NB4 (cell line): ENCODE measurements at regions not wholly inside any gene's neighbourhood (a gene's known extent, or its start where the extent isn't known, plus 50 kb on each side); places are given as distances from the start of the nearest gene placed in this dataset.

Source experiments
- DNase-seq: peaks from one replicate; pipeline ENCODE4 v3.0.0; 2010; ENCODE audit warnings: low read depth
- H3K4me3 ChIP-seq: one replicate; pipeline ENCODE4 v1.5.1; 2011; ENCODE audit warnings: mild to moderate bottlenecking, low read depth, low read length, moderate library complexity
- MAX ChIP-seq: IDR thresholded peaks from 2 replicates; pipeline ENCODE4 v1.6.1; 2011; ENCODE audit warnings: low read depth, low read length
- MYC ChIP-seq: IDR thresholded peaks from 2 replicates; pipeline ENCODE4 v1.6.1; 2011; ENCODE audit warnings: low read depth, low read length
- POLR2A ChIP-seq: IDR thresholded peaks from 2 replicates; pipeline ENCODE4 v1.6.1; 2011; ENCODE audit warnings: mild to moderate bottlenecking; ENCODE audit not compliant: insufficient read length; ENCODE audit errors: extremely low read depth
- TF ChIP-seq, protein P1 (sequence below): IDR thresholded peaks from one replicate; pipeline ENCODE4 v1.5.1; 2012; ENCODE audit warnings: low read depth, low read length

DNA sequence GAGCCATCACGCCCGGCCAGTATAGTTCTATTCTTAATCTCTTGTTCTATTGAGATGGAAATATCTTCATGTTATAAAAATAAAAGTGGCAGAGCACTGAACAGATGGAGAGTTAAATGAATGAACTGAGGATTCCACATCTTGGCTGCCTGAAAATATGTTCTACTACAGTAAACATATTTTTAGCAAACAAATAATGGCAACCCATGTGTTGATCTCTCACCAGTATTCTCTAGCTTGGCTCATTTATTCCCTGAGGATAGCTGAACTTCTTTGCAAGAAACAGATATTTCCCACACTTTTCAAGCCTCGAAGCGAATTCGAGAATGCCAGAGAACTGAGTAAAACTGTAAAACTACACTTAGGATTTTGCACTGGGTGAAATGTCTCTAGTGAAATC is 58.9 kb downstream of the DIRAS3 start:
- no peak for DNase-seq
- TF ChIP-seq POLR2A (no peak), MYC (no peak), MAX (no peak)
- TF ChIP-seq, protein P1, sequence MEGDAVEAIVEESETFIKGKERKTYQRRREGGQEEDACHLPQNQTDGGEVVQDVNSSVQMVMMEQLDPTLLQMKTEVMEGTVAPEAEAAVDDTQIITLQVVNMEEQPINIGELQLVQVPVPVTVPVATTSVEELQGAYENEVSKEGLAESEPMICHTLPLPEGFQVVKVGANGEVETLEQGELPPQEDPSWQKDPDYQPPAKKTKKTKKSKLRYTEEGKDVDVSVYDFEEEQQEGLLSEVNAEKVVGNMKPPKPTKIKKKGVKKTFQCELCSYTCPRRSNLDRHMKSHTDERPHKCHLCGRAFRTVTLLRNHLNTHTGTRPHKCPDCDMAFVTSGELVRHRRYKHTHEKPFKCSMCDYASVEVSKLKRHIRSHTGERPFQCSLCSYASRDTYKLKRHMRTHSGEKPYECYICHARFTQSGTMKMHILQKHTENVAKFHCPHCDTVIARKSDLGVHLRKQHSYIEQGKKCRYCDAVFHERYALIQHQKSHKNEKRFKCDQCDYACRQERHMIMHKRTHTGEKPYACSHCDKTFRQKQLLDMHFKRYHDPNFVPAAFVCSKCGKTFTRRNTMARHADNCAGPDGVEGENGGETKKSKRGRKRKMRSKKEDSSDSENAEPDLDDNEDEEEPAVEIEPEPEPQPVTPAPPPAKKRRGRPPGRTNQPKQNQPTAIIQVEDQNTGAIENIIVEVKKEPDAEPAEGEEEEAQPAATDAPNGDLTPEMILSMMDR: no peak
- no peak overlapping the region for H3K4me3 ChIP-seq

- H3K4me3 ChIP-seq: no peak overlapping the region
- TF ChIP-seq MYC (no peak), MAX (no peak), POLR2A (no peak)
- TF ChIP-seq, protein P1: no peak
- no peak for DNase-seq
These were observed 62.4 kb downstream of the DIRAS3 start for GRCh38 chr1:67988066-67988465.

GRCh38 chr1:67987046-67987799 is 63.2 kb downstream of the DIRAS3 start:
- no peak overlapping the region for H3K4me3 ChIP-seq
- TF ChIP-seq, protein P1: no peak
- TF ChIP-seq MAX: no peak
- no peak for TF ChIP-seq MYC
- no peak for TF ChIP-seq POLR2A
- DNase-seq: no peak

DNA sequence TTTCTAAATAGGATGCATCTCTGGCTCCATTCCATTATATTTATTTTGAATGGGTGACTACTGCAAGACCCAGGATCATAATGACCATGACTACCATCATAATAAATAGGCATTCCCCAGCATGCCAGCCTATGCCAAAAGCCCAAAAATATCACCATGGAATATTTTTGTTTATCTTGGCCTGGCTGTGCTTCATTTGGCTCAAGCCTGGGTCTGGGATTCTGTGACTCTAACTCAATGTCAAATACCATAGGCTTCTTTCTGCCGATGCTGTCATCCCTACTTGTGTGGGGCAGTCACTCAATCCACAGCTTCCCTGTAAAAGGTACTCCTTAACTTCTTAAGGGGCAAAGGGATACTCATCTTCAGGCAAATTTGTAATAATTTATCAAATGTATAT is 66.6 kb downstream of the DIRAS3 start:
- TF ChIP-seq POLR2A (no peak), MYC (no peak), MAX (no peak)
- TF ChIP-seq, protein P1: no peak
- no peak for DNase-seq
- H3K4me3 ChIP-seq: no peak overlapping the region

GRCh38 chr1:67980028-67980427 is 70.4 kb downstream of the DIRAS3 start:
- no peak overlapping the region for H3K4me3 ChIP-seq
- no peak for TF ChIP-seq MAX
- TF ChIP-seq, protein P1: no peak
- TF ChIP-seq MYC: no peak
- TF ChIP-seq POLR2A: no peak

More at GRCh38 chr1:67980028-67980427, 70.4 kb downstream of the DIRAS3 start:
- no peak for DNase-seq
